SK-N-SH treated with all-trans-retinoic acid at 6 μM for 48 hours (cell line): ENCODE measurements at regions not wholly inside any gene's neighbourhood (a gene's known extent, or its start where the extent isn't known, plus 50 kb on each side); places are given as distances from the start of the nearest gene placed in this dataset.

Source experiments
- ARNTL ChIP-seq: fragments of 450-650 bp; formaldehyde crosslinking; IDR thresholded peaks from 2 replicates; pipeline ENCODE4 v1.5.0; 2020; ENCODE audit warnings: low read depth, mild to moderate bottlenecking, moderate library complexity, borderline replicate concordance
- ESRRG ChIP-seq: fragments of 250-450 bp; sonication (Bioruptor Pico); IDR thresholded peaks from 2 replicates; pipeline ENCODE4 v1.6.1; 2021; ENCODE audit warnings: mild to moderate bottlenecking
- GLIS3 ChIP-seq: fragments of 250-450 bp; sonication (Bioruptor Pico); IDR thresholded peaks from 2 replicates; pipeline ENCODE4 v1.5.0; 2020; ENCODE audit warnings: mild to moderate bottlenecking, moderate library complexity
- ISL1 ChIP-seq: fragments of 250-450 bp; sonication (Bioruptor Pico); IDR thresholded peaks from 2 replicates; pipeline ENCODE4 v2.1.2; 2022; ENCODE audit warnings: mild to moderate bottlenecking, moderate library complexity
- PATZ1 ChIP-seq: fragments of 250-450 bp; sonication (Bioruptor Pico); IDR thresholded peaks from 2 replicates; pipeline ENCODE4 v1.8.0; 2020; ENCODE audit warnings: mild to moderate bottlenecking, moderate library complexity, borderline replicate concordance
- ZC3H10 ChIP-seq: fragments of 250-450 bp; sonication (Bioruptor Pico); IDR thresholded peaks from 2 replicates; pipeline ENCODE4 v1.5.1; 2021; ENCODE audit warnings: mild to moderate bottlenecking, moderate library complexity
- ZFP3 ChIP-seq: fragments of 250-450 bp; sonication (Bioruptor Pico); IDR thresholded peaks from 2 replicates; pipeline ENCODE4 v1.5.0; 2020; ENCODE audit warnings: mild to moderate bottlenecking, moderate library complexity
- ZNF70 ChIP-seq: fragments of 450-650 bp; formaldehyde crosslinking; IDR thresholded peaks from 2 replicates; pipeline ENCODE4 v1.5.0; 2020; ENCODE audit warnings: mild to moderate bottlenecking, moderate library complexity
- TF ChIP-seq, protein P1 (sequence below): fragments of 250-450 bp; sonication (Bioruptor Pico); IDR thresholded peaks from 2 replicates; pipeline ENCODE4 v1.5.0; 2020; ENCODE audit warnings: mild to moderate bottlenecking, moderate library complexity
- TF ChIP-seq, protein P2 (sequence below): fragments of 250-450 bp; sonication (Bioruptor Pico); IDR thresholded peaks from 2 replicates; pipeline ENCODE4 v1.5.1; 2020; ENCODE audit warnings: low read depth, mild to moderate bottlenecking, moderate library complexity
- TF ChIP-seq, protein P3 (sequence below): fragments of 250-450 bp; sonication (Bioruptor Pico); IDR thresholded peaks from 2 replicates; pipeline ENCODE4 v1.5.1; 2021; ENCODE audit warnings: mild to moderate bottlenecking, moderate library complexity

- TF ChIP-seq GLIS3 (CRISPR knock-in tag) (no peak), ESRRG (no peak), PATZ1 (CRISPR knock-in tag) (no peak), ZNF70 (no peak), ISL1 (CRISPR knock-in tag) (no peak), ZFP3 (CRISPR knock-in tag) (no peak), ARNTL (CRISPR knock-in tag) (no peak), ZC3H10 (no peak)
- TF ChIP-seq, protein P1, sequence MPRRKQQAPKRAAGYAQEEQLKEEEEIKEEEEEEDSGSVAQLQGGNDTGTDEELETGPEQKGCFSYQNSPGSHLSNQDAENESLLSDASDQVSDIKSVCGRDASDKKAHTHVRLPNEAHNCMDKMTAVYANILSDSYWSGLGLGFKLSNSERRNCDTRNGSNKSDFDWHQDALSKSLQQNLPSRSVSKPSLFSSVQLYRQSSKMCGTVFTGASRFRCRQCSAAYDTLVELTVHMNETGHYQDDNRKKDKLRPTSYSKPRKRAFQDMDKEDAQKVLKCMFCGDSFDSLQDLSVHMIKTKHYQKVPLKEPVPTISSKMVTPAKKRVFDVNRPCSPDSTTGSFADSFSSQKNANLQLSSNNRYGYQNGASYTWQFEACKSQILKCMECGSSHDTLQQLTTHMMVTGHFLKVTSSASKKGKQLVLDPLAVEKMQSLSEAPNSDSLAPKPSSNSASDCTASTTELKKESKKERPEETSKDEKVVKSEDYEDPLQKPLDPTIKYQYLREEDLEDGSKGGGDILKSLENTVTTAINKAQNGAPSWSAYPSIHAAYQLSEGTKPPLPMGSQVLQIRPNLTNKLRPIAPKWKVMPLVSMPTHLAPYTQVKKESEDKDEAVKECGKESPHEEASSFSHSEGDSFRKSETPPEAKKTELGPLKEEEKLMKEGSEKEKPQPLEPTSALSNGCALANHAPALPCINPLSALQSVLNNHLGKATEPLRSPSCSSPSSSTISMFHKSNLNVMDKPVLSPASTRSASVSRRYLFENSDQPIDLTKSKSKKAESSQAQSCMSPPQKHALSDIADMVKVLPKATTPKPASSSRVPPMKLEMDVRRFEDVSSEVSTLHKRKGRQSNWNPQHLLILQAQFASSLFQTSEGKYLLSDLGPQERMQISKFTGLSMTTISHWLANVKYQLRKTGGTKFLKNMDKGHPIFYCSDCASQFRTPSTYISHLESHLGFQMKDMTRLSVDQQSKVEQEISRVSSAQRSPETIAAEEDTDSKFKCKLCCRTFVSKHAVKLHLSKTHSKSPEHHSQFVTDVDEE (CRISPR knock-in tag) = no peak
- TF ChIP-seq, protein P2, sequence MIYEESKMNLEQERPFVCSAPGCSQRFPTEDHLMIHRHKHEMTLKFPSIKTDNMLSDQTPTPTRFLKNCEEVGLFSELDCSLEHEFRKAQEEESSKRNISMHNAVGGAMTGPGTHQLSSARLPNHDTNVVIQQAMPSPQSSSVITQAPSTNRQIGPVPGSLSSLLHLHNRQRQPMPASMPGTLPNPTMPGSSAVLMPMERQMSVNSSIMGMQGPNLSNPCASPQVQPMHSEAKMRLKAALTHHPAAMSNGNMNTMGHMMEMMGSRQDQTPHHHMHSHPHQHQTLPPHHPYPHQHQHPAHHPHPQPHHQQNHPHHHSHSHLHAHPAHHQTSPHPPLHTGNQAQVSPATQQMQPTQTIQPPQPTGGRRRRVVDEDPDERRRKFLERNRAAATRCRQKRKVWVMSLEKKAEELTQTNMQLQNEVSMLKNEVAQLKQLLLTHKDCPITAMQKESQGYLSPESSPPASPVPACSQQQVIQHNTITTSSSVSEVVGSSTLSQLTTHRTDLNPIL = no peak
- TF ChIP-seq, protein P3, sequence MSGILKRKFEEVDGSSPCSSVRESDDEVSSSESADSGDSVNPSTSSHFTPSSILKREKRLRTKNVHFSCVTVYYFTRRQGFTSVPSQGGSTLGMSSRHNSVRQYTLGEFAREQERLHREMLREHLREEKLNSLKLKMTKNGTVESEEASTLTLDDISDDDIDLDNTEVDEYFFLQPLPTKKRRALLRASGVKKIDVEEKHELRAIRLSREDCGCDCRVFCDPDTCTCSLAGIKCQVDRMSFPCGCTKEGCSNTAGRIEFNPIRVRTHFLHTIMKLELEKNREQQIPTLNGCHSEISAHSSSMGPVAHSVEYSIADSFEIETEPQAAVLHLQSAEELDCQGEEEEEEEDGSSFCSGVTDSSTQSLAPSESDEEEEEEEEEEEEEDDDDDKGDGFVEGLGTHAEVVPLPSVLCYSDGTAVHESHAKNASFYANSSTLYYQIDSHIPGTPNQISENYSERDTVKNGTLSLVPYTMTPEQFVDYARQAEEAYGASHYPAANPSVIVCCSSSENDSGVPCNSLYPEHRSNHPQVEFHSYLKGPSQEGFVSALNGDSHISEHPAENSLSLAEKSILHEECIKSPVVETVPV (CRISPR knock-in tag) = no peak
These were observed 315.8 kb downstream of the MAF start for GRCh38 chr16:79284766-79285165.
